ENCODE measurements at regions not wholly inside any gene's neighbourhood (a gene's known extent, or its start where the extent isn't known, plus 50 kb on each side); places are given as distances from the start of the nearest gene placed in this dataset.

GRCh38 chr4:32243926-32244325 lies 1523.8 kb downstream of the PCDH7 start:
- no peak overlapping the region for H3K4me3 ChIP-seq (ENCODE audit: low read depth, low read length)
- no peak for TF ChIP-seq CTCF (IDR thresholded peaks at IDR 0.05; ENCODE audit: borderline replicate concordance, insufficient read depth, low read depth, low read length)

GRCh38 chr4:32249040-32249439 lies 1528.9 kb downstream of the PCDH7 start:
- no peak for TF ChIP-seq CTCF (IDR thresholded peaks at IDR 0.05; ENCODE audit: borderline replicate concordance, insufficient read depth, low read depth, low read length)
- H3K4me3 ChIP-seq (ENCODE audit: low read depth, low read length) = no peak overlapping the region

DNA sequence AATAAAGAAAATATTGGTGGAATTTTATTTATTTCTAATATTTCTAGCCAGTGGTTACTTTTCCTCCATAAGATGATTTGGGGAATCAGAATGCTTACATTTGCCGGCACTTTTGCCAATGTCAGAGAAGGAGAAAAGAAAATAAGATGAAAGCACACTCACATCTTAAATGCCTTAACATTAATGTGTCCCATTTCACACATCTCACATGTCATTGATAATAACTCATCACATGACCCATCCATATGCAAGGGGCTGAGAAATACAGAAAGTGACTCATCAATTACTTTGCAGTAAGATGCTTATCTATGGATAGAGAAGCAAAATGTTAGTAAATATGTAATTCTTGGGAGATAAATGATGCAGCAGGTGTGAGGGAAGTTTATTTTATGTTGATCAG lies 1531.0 kb downstream of the PCDH7 start:
- no peak overlapping the region for H3K4me3 ChIP-seq (ENCODE audit: low read depth, low read length)
- no peak for TF ChIP-seq CTCF (IDR thresholded peaks at IDR 0.05; ENCODE audit: borderline replicate concordance, insufficient read depth, low read depth, low read length)

DNA sequence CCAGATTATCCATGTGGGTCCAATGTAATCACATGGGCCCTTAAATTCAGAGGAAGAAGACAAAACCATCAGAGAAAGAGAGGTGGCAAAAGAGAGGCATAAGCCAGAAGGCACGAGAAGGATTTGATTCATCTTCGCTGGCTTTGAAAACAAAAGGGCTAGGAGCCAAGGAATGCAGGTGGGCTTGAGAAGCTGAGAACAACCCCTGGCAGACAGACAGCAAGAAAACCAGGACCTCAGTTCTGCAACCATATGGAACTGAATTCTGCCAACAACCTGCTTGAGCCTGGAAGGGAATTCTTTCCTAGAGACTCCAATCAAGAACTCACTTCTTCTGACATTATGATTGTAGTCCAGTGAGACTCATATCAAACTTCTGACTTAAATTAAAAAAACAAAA lies 1531.8 kb downstream of the PCDH7 start:
- no peak for TF ChIP-seq CTCF (IDR thresholded peaks at IDR 0.05; ENCODE audit: borderline replicate concordance, insufficient read depth, low read depth, low read length)
- H3K4me3 ChIP-seq (ENCODE audit: low read depth, low read length) = no peak overlapping the region

- TF ChIP-seq CTCF (IDR thresholded peaks at IDR 0.05; ENCODE audit: borderline replicate concordance, insufficient read depth, low read depth, low read length) = no peak
- H3K4me3 ChIP-seq (ENCODE audit: low read depth, low read length) = no peak overlapping the region
These were observed 1534.0 kb downstream of the PCDH7 start for GRCh38 chr4:32254216-32254615.

GRCh38 chr4:32258986-32259385 lies 1538.8 kb downstream of the PCDH7 start:
- no peak overlapping the region for H3K4me3 ChIP-seq (ENCODE audit: low read depth, low read length)
- no peak for TF ChIP-seq CTCF (IDR thresholded peaks at IDR 0.05; ENCODE audit: borderline replicate concordance, insufficient read depth, low read depth, low read length)

DNA sequence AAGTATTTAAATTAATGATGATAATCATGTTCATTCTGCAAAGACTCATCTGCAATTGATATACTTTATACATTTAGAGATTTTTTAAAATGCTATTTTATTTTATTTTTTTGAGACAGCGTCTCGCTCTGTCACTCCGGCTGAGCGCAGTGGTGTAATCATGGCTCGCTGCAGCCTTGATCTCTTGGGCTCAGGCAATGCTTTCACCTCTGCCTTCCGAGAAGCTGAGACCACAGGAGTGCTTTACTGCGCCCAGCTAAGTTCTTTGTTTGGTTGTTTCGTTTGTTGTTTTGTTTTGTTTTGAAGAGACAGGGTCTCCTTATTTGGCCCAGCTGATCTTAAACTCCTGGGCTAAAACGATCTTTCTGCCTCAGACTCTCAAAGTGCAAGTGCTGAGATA lies 1541.0 kb downstream of the PCDH7 start:
- TF ChIP-seq CTCF (IDR thresholded peaks at IDR 0.05; ENCODE audit: borderline replicate concordance, insufficient read depth, low read depth, low read length) = no peak
- no peak overlapping the region for H3K4me3 ChIP-seq (ENCODE audit: low read depth, low read length)

All from GM12875 (cell line).